Cardiac fibroblast (primary cell): ENCODE measurements at regions not wholly inside any gene's neighbourhood (a gene's known extent, or its start where the extent isn't known, plus 50 kb on each side); places are given as distances from the start of the nearest gene placed in this dataset.
"Not testable (repeated sequence)": the region's sequence is repeated elsewhere in the genome, so short reads cannot be mapped to it uniquely, and the experiment has no call there.

Experiments used
- DNase-seq, 2 donors: peaks; one replicate each; pipeline versions ENCODE4 v3.0.0 to v3.0.0-alpha.2; 2010; ENCODE audit warnings: low read depth in 2 of 2
- H3K4me3 ChIP-seq, 2 donors: replicated peaks in 1 of 2; 1 replicate in 1 of 2; 2 replicates in 1 of 2; pipeline ENCODE4 v1.5.1; 2011; ENCODE audit warnings: low read depth in 2 of 2, low read length in 2 of 2, mild to moderate bottlenecking in 2 of 2, moderate library complexity in 1 of 2
- CTCF ChIP-seq: IDR thresholded peaks from one replicate; pipeline ENCODE4 v1.5.1; 2011; ENCODE audit warnings: low read depth, mild to moderate bottlenecking, low read length, inconsistent platforms

DNA sequence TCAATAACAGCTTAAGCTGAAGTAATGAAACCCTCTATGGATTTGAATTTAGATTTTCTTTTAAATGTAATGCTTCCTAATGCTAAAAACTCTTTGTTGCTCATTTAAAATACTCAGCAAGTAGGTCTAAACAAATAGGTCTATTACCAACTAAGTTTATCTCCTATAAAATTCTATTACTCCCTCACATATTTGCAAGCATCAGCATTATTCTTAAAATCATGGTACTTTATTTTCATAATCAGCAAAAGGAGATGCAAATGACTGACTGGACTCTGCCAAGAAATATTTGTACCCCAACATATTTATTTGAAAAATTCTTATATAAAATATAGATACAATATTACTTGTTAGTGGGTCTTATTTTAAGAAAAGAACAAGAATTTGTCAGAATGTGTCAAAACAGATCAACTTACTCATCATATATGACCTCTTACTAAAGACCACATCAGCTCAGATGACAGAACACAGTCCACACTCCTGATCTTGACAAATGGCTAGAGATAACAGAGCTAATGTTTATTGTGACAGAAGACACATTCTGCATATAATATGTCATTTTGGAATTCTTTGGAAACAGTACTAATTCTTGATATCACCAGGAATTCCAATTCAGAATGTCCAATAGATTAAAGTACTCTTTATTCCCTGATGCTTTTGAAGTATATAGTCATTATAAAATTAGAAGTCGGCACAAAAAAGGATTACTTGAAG is 704.6 kb upstream of the PCDH9 start:
- DNase-seq = no peak
- TF ChIP-seq CTCF = no peak
- no peak overlapping the region for H3K4me3 ChIP-seq

DNA sequence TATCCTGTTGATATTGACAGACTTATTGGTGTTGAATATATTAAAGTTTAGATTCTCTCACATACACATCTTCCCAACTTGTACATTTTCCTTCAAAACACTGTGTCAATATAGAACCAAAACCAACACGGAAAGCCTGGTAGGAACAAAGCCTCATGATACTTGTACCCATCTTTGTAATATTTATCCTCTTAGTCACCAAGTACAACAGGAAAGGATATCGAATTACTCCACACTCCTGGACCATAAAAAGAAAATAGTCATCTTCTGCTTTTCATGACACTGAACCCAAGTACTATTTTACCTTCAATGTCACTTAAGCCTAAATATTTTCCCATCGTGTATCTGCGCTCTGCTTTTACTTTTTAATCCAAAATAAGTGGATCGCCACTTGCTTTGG is 702.9 kb upstream of the PCDH9 start:
- H3K4me3 ChIP-seq = no peak overlapping the region
- no peak for DNase-seq
- no peak for TF ChIP-seq CTCF

DNA sequence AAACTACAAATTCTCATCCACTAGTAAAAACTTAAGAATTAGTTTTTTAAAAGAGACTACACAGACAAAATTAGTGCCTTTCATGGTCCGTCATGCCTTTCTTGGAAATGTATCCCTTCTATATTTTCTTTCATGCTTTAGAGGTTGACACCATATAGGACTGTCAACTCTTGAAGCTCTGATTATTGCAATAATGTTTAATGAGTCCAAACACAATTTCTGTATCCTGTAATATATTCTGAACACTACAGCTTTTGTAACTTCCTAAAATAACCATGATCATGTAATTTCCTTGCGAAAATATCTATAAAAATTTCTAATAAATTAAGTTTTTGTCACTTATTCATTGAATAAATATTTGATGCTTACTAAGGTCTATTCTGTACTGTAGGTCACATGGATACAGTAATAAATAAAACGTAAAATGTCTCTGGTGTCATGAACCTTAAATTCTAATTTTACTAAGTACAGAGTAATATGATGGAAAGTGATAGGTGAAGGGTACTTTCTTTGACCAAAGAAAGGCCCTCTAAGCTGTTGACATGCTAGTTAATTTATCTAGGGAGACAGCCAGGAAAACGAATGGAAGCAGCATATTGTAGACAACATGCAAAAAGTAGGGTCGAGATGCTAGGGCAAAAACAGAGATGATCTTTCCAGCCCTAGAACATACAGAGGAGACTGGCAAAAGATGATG is 687.3 kb upstream of the PCDH9 start:
- no peak for DNase-seq
- no peak for TF ChIP-seq CTCF
- no peak overlapping the region for H3K4me3 ChIP-seq

DNA sequence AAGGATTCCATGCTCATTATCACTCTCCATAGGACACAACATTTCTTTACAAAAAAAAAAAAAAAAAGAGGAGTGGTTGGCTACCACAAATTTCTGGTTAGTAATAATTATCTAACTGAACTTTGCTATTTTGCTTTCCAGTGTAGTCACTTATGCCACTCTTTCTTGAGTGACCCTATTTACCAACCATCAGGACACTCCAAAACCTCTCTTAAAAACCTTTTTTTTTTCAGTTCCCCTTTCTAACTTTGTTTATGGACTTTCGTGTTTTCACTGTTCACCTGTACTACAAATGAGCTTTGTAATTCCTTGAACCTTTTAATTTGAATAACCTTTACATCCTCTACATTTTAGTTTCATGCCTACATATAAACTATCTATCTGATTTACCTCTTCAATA is 686.5 kb upstream of the PCDH9 start:
- no peak overlapping the region for H3K4me3 ChIP-seq
- TF ChIP-seq CTCF = no peak
- DNase-seq = no peak

DNA sequence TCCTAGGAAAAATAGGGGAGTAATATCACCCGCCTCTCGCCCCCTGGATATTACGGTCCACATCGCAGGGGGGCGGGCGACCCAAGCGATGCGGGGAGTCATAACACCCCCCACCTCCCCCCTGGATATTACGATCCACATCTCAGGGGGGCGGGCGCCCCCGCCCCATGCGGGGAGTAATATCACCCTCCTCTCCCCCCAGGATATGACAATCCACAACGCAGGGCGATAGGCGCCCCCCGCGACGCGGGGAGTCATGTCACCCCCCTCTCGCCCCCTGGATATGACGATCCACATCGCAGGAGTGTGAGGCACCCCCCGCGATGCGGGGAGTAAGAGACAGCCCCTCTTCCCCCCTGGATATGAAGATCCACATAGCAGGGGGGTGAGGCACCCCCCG is 684.4 kb upstream of the PCDH9 start:
- H3K4me3 ChIP-seq = no peak overlapping the region
- no peak for TF ChIP-seq CTCF
- DNase-seq = no peak

GRCh38 chr13:67902960-67903359 is 672.8 kb upstream of the PCDH9 start:
- DNase-seq, H3K4me3 ChIP-seq: not testable (repeated sequence)

DNA sequence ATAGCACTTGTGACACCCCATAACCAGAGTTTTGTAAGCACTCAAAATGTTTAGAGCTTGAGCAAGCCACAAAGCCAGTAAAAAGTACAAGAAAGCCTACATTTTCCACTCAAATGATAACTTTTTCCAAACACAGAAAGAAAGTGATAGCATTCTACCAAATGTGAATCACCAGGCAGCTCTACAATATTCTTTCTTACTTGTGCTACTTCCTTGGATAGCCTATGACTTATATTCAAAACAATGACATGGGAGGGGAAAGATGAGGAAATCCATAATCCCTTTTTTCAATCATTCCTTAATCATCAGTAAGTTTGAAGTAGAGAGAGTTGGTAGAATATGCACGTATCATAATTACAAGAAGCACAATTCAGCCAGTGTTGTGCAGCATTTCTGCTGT is 650.8 kb upstream of the PCDH9 start:
- no peak for DNase-seq
- no peak for TF ChIP-seq CTCF
- no peak overlapping the region for H3K4me3 ChIP-seq
